ENCODE measurements at regions not wholly inside any gene's neighbourhood (a gene's known extent, or its start where the extent isn't known, plus 50 kb on each side); places are given as distances from the start of the nearest gene placed in this dataset.

- no peak for TF ChIP-seq POLR2A (IDR thresholded peaks at IDR 0.05)
- TF ChIP-seq, protein P1, sequence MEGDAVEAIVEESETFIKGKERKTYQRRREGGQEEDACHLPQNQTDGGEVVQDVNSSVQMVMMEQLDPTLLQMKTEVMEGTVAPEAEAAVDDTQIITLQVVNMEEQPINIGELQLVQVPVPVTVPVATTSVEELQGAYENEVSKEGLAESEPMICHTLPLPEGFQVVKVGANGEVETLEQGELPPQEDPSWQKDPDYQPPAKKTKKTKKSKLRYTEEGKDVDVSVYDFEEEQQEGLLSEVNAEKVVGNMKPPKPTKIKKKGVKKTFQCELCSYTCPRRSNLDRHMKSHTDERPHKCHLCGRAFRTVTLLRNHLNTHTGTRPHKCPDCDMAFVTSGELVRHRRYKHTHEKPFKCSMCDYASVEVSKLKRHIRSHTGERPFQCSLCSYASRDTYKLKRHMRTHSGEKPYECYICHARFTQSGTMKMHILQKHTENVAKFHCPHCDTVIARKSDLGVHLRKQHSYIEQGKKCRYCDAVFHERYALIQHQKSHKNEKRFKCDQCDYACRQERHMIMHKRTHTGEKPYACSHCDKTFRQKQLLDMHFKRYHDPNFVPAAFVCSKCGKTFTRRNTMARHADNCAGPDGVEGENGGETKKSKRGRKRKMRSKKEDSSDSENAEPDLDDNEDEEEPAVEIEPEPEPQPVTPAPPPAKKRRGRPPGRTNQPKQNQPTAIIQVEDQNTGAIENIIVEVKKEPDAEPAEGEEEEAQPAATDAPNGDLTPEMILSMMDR (IDR thresholded peaks at IDR 0.05), result no peak
- DNase-seq (no peak), ATAC-seq (no peak)
- 75 to 90% (median 86%) methylated on average over 1 of the region's 1 CpG for WGBS, 4 donors
- no peaks in the 10 kb centered on the region for H3K36me3 ChIP-seq
- intact Hi-C loops (cut with DNase I), result no loop called here
- no peak overlapping the region for H3K27ac ChIP-seq
- no peaks in the 10 kb centered on the region for H3K4me1 ChIP-seq
- H3K27me3 ChIP-seq, result no peaks in the 10 kb centered on the region
- peaks cover 0 to 39% (median 20%) of the 10 kb centered on the region in 12 donors for H3K9me3 ChIP-seq
- H3K4me3 ChIP-seq, result no peak overlapping the region
Measured at GRCh38 chr2:11040992-11041391, 114.3 kb upstream of the SLC66A3 start.

- H3K27ac ChIP-seq, result no peak overlapping the region
- intact Hi-C loops (cut with DNase I), result no loop called here
- 75 to 83% (median 80%) methylated on average over 8 of the region's 8 CpGs for WGBS, 4 donors
- DNase-seq (no peak), ATAC-seq (no peak)
- TF ChIP-seq, protein P1 (IDR thresholded peaks at IDR 0.05), result no peak
- TF ChIP-seq POLR2A (IDR thresholded peaks at IDR 0.05), result no peak
- no peaks in the 10 kb centered on the region for H3K4me1 ChIP-seq
- H3K9me3 ChIP-seq, result peaks cover 0 to 22% (median 14%) of the 10 kb centered on the region in 12 donors
- H3K4me3 ChIP-seq, result no peak overlapping the region
- no peaks in the 10 kb centered on the region for H3K27me3 ChIP-seq
- no peaks in the 10 kb centered on the region for H3K36me3 ChIP-seq
Measured at GRCh38 chr2:11042841-11043240, 112.4 kb upstream of the SLC66A3 start.

GRCh38 chr2:11043245-11043644, 112.0 kb upstream of the SLC66A3 start:
- ATAC-seq (no peak), DNase-seq (no peak)
- intact Hi-C loops (cut with DNase I), result no loop called here
- no peaks in the 10 kb centered on the region for H3K36me3 ChIP-seq
- no peak overlapping the region for H3K27ac ChIP-seq
- TF ChIP-seq POLR2A (IDR thresholded peaks at IDR 0.05), result no peak
- TF ChIP-seq, protein P1 (IDR thresholded peaks at IDR 0.05), result no peak
- 61 to 66% (median 65%) methylated on average over 2 of the region's 2 CpGs for WGBS, 4 donors
- H3K9me3 ChIP-seq, result peaks cover 0 to 18% (median 13%) of the 10 kb centered on the region in 12 donors
- no peak overlapping the region for H3K4me3 ChIP-seq
- H3K4me1 ChIP-seq, result no peaks in the 10 kb centered on the region
- no peaks in the 10 kb centered on the region for H3K27me3 ChIP-seq

GRCh38 chr2:11044201-11044600, 111.1 kb upstream of the SLC66A3 start:
- Histone ChIP-seq H3K4me1 (no peaks in the 10 kb centered on the region), H3K9me3 (peaks cover 0 to 8% (median 3%) of the 10 kb centered on the region in 12 donors), H3K27ac (no peak overlapping the region), H3K4me3 (no peak overlapping the region), H3K36me3 (no peaks in the 10 kb centered on the region), H3K27me3 (no peaks in the 10 kb centered on the region)
- ATAC-seq (no peak), DNase-seq (no peak)
- WGBS, 4 donors, result 84 to 91% (median 89%) methylated on average over 6 of the region's 6 CpGs
- intact Hi-C loops (cut with DNase I), result no loop called here
- no peak for TF ChIP-seq POLR2A (IDR thresholded peaks at IDR 0.05)
- TF ChIP-seq, protein P1 (IDR thresholded peaks at IDR 0.05), result no peak

Measured in heart left ventricle (tissue), 16 donors.